Fibroblast of lung (primary cell): ENCODE measurements at regions not wholly inside any gene's neighbourhood (a gene's known extent, or its start where the extent isn't known, plus 50 kb on each side); places are given as distances from the start of the nearest gene placed in this dataset.

Experiments
- DNase-seq, 2 donors: peaks; one replicate each; pipeline versions ENCODE4 v3.0.0 to v3.0.0-alpha.2; 2010; ENCODE audit warnings: low read depth in 2 of 2
- H2AFZ ChIP-seq: 2 replicates; pipeline ENCODE4 v1.5.1; 2012; ENCODE audit warnings: low read length, control low read depth, inconsistent platforms
- H3K27ac ChIP-seq: 2 replicates; pipeline ENCODE4 v1.5.1; 2011; ENCODE audit warnings: low read length, control low read depth; ENCODE audit not compliant: insufficient read depth
- H3K27me3 ChIP-seq: 2 replicates; pipeline ENCODE4 v1.5.1; 2011; ENCODE audit warnings: mild to moderate bottlenecking, low read length; ENCODE audit not compliant: control insufficient read depth, insufficient read depth
- H3K36me3 ChIP-seq: 2 replicates; pipeline ENCODE4 v1.5.1; 2011; ENCODE audit warnings: low read length; ENCODE audit not compliant: control insufficient read depth, insufficient read depth
- H3K4me1 ChIP-seq: 2 replicates; pipeline ENCODE4 v1.5.1; 2011; ENCODE audit warnings: low read length; ENCODE audit not compliant: control insufficient read depth, insufficient read depth; ENCODE audit errors: extremely low read depth
- H3K4me2 ChIP-seq: 2 replicates; pipeline ENCODE4 v1.5.1; 2011; ENCODE audit warnings: low read length, control low read depth; ENCODE audit not compliant: insufficient read depth; ENCODE audit errors: extremely low read depth
- H3K4me3 ChIP-seq, 4 experiments: fragments of 200-600 bp in 1 of 4; sonication (generic) in 1 of 4; replicated peaks in 1 of 4; 2 replicates each; pipeline ENCODE4 v1.5.1; 2011 to 2016; ENCODE audit warnings: low read length in 4 of 4, low read depth in 3 of 4, mild to moderate bottlenecking in 3 of 4, control low read depth in 2 of 4, inconsistent platforms in 1 of 4, mixed read lengths in 1 of 4; ENCODE audit not compliant: insufficient read depth in 1 of 4; ENCODE audit errors: control extremely low read depth in 1 of 4
- H3K79me2 ChIP-seq: 2 replicates; pipeline ENCODE4 v1.5.1; 2012; ENCODE audit warnings: mild to moderate bottlenecking, low read length, inconsistent platforms; ENCODE audit not compliant: control insufficient read depth, insufficient read depth
- H3K9ac ChIP-seq: 2 replicates; pipeline ENCODE4 v1.5.1; 2011; ENCODE audit warnings: mild to moderate bottlenecking, low read length, control low read depth; ENCODE audit not compliant: insufficient read depth
- H3K9me3 ChIP-seq: 2 replicates; pipeline ENCODE4 v1.5.1; 2012; ENCODE audit warnings: low read depth, low read length; ENCODE audit not compliant: control insufficient read depth, insufficient read depth
- H4K20me1 ChIP-seq: 2 replicates; pipeline ENCODE4 v1.5.1; 2011; ENCODE audit warnings: low read length; ENCODE audit not compliant: control insufficient read depth, insufficient read depth; ENCODE audit errors: extremely low read depth
- EZH2 ChIP-seq: IDR thresholded peaks from 2 replicates; pipeline ENCODE4 v1.5.1; 2012; ENCODE audit warnings: low read length, control low read depth, mild to moderate bottlenecking; ENCODE audit errors: missing control alignments
- TF ChIP-seq, protein P1 (sequence below), 2 donors: IDR thresholded peaks in 1 of 2; conservative IDR thresholded peaks in 1 of 2; 1 replicate in 1 of 2; 2 replicates in 1 of 2; pipeline ENCODE4 v1.5.1; 2011 to 2012; ENCODE audit warnings: low read length in 2 of 2, control low read depth in 1 of 2, inconsistent platforms in 1 of 2, low read depth in 1 of 2, mild to moderate bottlenecking in 1 of 2

- no peak overlapping the region for H3K4me3 ChIP-seq
- no peak overlapping the region for H3K4me2 ChIP-seq
- H3K79me2 ChIP-seq, result no peaks in the 10 kb centered on the region
- no peak overlapping the region for H2AFZ ChIP-seq
- no peaks in the 10 kb centered on the region for H4K20me1 ChIP-seq
- TF ChIP-seq, protein P1, sequence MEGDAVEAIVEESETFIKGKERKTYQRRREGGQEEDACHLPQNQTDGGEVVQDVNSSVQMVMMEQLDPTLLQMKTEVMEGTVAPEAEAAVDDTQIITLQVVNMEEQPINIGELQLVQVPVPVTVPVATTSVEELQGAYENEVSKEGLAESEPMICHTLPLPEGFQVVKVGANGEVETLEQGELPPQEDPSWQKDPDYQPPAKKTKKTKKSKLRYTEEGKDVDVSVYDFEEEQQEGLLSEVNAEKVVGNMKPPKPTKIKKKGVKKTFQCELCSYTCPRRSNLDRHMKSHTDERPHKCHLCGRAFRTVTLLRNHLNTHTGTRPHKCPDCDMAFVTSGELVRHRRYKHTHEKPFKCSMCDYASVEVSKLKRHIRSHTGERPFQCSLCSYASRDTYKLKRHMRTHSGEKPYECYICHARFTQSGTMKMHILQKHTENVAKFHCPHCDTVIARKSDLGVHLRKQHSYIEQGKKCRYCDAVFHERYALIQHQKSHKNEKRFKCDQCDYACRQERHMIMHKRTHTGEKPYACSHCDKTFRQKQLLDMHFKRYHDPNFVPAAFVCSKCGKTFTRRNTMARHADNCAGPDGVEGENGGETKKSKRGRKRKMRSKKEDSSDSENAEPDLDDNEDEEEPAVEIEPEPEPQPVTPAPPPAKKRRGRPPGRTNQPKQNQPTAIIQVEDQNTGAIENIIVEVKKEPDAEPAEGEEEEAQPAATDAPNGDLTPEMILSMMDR (conservative IDR thresholded peaks at IDR 0.05 in 1 of 2, IDR thresholded peaks at IDR 0.05 in 1 of 2; ENCODE audit: low read depth in 1 of 2, low read length in 2 of 2), result no peak
- TF ChIP-seq EZH2, result no peak
- H3K9ac ChIP-seq, result no peak overlapping the region
- H3K27ac ChIP-seq, result no peak overlapping the region
- no peaks in the 10 kb centered on the region for H3K27me3 ChIP-seq
- H3K36me3 ChIP-seq, result no peaks in the 10 kb centered on the region
- no peaks in the 10 kb centered on the region for H3K4me1 ChIP-seq
- no peak for DNase-seq
- no peaks in the 10 kb centered on the region for H3K9me3 ChIP-seq
Measured at GRCh38 chr3:118116991-118117390, 917.7 kb downstream of the IGSF11 start.

GRCh38 chr3:118126751-118127150, 907.9 kb downstream of the IGSF11 start:
- no peak overlapping the region for H2AFZ ChIP-seq
- no peak overlapping the region for H3K4me3 ChIP-seq
- no peaks in the 10 kb centered on the region for H4K20me1 ChIP-seq
- H3K9me3 ChIP-seq, result no peaks in the 10 kb centered on the region
- H3K9ac ChIP-seq, result no peak overlapping the region
- TF ChIP-seq, protein P1 (conservative IDR thresholded peaks at IDR 0.05 in 1 of 2, IDR thresholded peaks at IDR 0.05 in 1 of 2; ENCODE audit: low read depth in 1 of 2, low read length in 2 of 2), result no peak
- no peak for TF ChIP-seq EZH2
- H3K4me2 ChIP-seq, result no peak overlapping the region
- H3K27ac ChIP-seq, result no peak overlapping the region
- H3K27me3 ChIP-seq, result no peaks in the 10 kb centered on the region
- H3K36me3 ChIP-seq, result no peaks in the 10 kb centered on the region
- no peak for DNase-seq
- no peaks in the 10 kb centered on the region for H3K79me2 ChIP-seq
- H3K4me1 ChIP-seq, result no peaks in the 10 kb centered on the region

DNA sequence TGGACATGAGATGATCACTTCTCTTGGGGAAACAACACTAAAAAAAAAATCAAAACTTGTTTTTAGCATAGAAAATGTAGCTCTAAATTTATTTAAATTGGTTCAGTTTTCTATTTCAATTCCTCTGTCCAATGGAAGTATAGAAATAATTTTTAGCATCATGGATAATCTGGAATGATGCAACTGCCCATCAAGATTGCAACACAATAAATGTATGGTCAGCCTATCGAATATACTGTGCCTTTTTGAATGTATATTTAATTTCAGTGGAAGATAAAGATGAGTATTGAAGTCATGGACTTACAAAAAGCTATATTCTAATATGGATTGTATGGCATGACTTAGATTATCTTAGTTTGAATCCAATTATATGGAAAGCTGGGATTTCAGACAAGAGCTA, 906.7 kb downstream of the IGSF11 start:
- H3K9me3 ChIP-seq, result no peaks in the 10 kb centered on the region
- no peaks in the 10 kb centered on the region for H3K36me3 ChIP-seq
- H3K27me3 ChIP-seq, result no peaks in the 10 kb centered on the region
- H3K4me2 ChIP-seq, result no peak overlapping the region
- H3K79me2 ChIP-seq, result no peaks in the 10 kb centered on the region
- H3K27ac ChIP-seq, result no peak overlapping the region
- no peak for DNase-seq
- no peak overlapping the region for H3K9ac ChIP-seq
- H3K4me1 ChIP-seq, result no peaks in the 10 kb centered on the region
- H4K20me1 ChIP-seq, result no peaks in the 10 kb centered on the region
- H2AFZ ChIP-seq, result no peak overlapping the region
- TF ChIP-seq EZH2, result no peak
- TF ChIP-seq, protein P1 (conservative IDR thresholded peaks at IDR 0.05 in 1 of 2, IDR thresholded peaks at IDR 0.05 in 1 of 2; ENCODE audit: low read depth in 1 of 2, low read length in 2 of 2), result no peak
- no peak overlapping the region for H3K4me3 ChIP-seq
